Kidney (tissue), 13 donors: ENCODE measurements at regions not wholly inside any gene's neighbourhood (a gene's known extent, or its start where the extent isn't known, plus 50 kb on each side); places are given as distances from the start of the nearest gene placed in this dataset.

Experiments
- DNase-seq, 5 donors: peaks; one replicate each; pipeline ENCODE4 v3.0.0-alpha.2; 2013 to 2020
- FAIRE-seq: peaks from 2 replicates; lab custom pipeline; 2012; peaks lifted over from hg19 to GRCh38; lab: Jason Lieb, UNC
- H3K27ac ChIP-seq, 2 donors: one replicate each; pipeline ENCODE4 v1.7.0; 2013; ENCODE audit warnings: low read depth in 2 of 2, low read length in 2 of 2, inconsistent platforms in 1 of 2
- H3K27me3 ChIP-seq: one replicate; pipeline ENCODE4 v1.7.1; 2013; ENCODE audit warnings: low read length, inconsistent platforms; ENCODE audit not compliant: control insufficient read depth, insufficient read depth
- H3K36me3 ChIP-seq, 3 donors: one replicate each; pipeline versions ENCODE4 v1.7.0 to v1.7.1; 2013; ENCODE audit warnings: low read length in 3 of 3, control low read depth in 1 of 3, inconsistent platforms in 1 of 3; ENCODE audit not compliant: insufficient read depth in 3 of 3, control insufficient read depth in 2 of 3
- H3K4me1 ChIP-seq, 3 donors: one replicate each; pipeline versions ENCODE4 v1.7.0 to v1.7.1; 2013; ENCODE audit warnings: low read length in 3 of 3, inconsistent platforms in 1 of 3, low read depth in 1 of 3; ENCODE audit not compliant: control insufficient read depth in 2 of 3, insufficient read depth in 2 of 3
- H3K4me3 ChIP-seq, 3 donors: one replicate each; pipeline versions ENCODE4 v1.7.0 to v1.8.1; 2013; ENCODE audit warnings: low read length in 3 of 3, control low read depth in 1 of 3, inconsistent platforms in 1 of 3
- H3K9ac ChIP-seq, 3 donors: one replicate each; pipeline versions ENCODE4 v1.7.0 to v1.7.1; 2013; ENCODE audit warnings: low read length in 3 of 3, control low read depth in 1 of 3, inconsistent platforms in 1 of 3
- H3K9me3 ChIP-seq, 3 donors: one replicate each; pipeline versions ENCODE4 v1.7.0 to v1.7.1; 2013; ENCODE audit warnings: low read length in 3 of 3, control low read depth in 1 of 3, inconsistent platforms in 1 of 3; ENCODE audit not compliant: control insufficient read depth in 2 of 3, insufficient read depth in 1 of 3
- CTCF ChIP-seq: IDR thresholded peaks from 3 replicates; pipeline ENCODE4 v1.5.1; 2012; ENCODE audit warnings: mild to moderate bottlenecking, moderate library complexity, borderline replicate concordance; ENCODE audit not compliant: insufficient read depth; ENCODE audit errors: extremely low read depth
- intact Hi-C: fragments of 100-400 bp; cut with DNase I; formaldehyde crosslinking; loops from one replicate; pipeline ENCODE4 v1.11.1; 2022
- donor health status: control.
- donor health status: control.
- donor health status: control.
- donor health status: control.
- donor health status: control.
- donor health status: DM: yes; HTN: yes; CAD: no.
- donor health status: Normal renal cell carcinoma (clear cell type).

GRCh38 chr13:89650226-89650625 is 1697.3 kb upstream of the MIR17HG start:
- peaks cover 0 to 4% (median 0%) of the 10 kb centered on the region in 3 donors for H3K9me3 ChIP-seq
- H3K27me3 ChIP-seq: no peaks in the 10 kb centered on the region
- no peak overlapping the region for H3K9ac ChIP-seq
- FAIRE-seq: no peak
- intact Hi-C loops: no loop called here
- no peak for DNase-seq
- no peaks in the 10 kb centered on the region for H3K4me1 ChIP-seq
- TF ChIP-seq CTCF: no peak
- no peaks in the 10 kb centered on the region for H3K36me3 ChIP-seq
- H3K27ac ChIP-seq: no peak overlapping the region
- H3K4me3 ChIP-seq: no peak overlapping the region

GRCh38 chr13:89660752-89661151 is 1686.7 kb upstream of the MIR17HG start:
- Histone ChIP-seq H3K9ac (no peak overlapping the region), H3K4me3 (no peak overlapping the region), H3K27me3 (no peaks in the 10 kb centered on the region), H3K36me3 (no peaks in the 10 kb centered on the region), H3K4me1 (no peaks in the 10 kb centered on the region), H3K9me3 (no peaks in the 10 kb centered on the region), H3K27ac (no peak overlapping the region)
- no peak for DNase-seq
- intact Hi-C loops: no loop called here
- TF ChIP-seq CTCF: no peak
- no peak for FAIRE-seq

DNA sequence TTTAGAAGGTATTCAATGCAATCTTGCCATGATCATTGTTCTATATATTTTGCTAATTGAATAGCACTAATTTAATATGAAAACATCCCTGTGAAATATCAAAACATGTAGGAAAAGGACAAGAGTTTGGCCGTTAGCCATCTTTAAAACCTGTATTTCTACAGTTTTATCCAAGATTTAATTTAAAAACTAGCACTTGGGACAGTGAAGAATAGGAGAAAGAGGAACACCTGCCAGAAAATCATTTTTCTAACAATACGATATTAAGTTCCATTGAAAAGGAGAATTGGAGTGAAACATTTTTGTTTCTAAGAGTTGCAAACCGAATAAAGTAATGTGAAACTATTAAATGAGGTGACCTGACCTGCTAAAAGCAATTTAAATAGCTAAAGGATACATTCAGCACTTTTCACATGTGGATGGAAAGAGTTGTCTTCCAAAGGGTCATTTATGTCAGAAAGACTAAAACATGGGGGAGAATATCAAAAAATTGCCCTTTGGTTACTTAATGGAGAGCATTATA is 1673.6 kb upstream of the MIR17HG start:
- no peak for DNase-seq
- FAIRE-seq: no peak
- Histone ChIP-seq H3K27me3 (no peaks in the 10 kb centered on the region), H3K27ac (no peak overlapping the region), H3K36me3 (no peaks in the 10 kb centered on the region), H3K4me3 (no peak overlapping the region), H3K9me3 (no peaks in the 10 kb centered on the region), H3K9ac (no peak overlapping the region), H3K4me1 (no peaks in the 10 kb centered on the region)
- intact Hi-C loops: no loop called here
- no peak for TF ChIP-seq CTCF

DNA sequence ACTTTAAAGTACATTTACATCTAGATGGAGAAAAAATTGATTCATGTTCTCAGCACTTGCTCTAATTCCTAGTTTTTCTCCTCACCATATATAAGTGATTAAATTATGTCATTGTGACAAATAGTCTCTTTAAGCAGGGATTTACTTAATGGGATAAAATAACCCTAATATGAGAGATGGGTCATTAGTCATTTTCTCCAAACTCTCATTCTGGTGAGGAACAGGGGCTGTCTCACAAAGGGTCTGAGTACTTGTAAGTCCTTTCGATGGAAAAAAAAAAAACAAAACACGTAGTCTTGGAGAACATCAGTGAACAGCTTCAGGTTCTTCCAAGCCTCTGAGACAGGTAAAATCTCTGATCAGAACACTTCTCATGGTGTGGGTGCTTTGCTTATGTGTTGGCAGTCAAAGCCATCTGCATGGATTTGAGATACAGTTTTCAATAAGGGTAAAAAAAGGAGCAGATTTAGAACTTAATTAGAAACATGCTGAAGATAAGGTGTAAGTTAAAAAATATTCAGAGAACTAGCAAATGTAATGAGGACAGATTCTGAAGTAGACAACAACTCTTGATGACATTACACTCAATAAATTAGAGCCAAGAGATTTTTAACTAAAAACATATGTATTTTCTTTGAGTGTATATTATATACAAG is 1668.9 kb upstream of the MIR17HG start:
- Histone ChIP-seq H3K4me3 (no peak overlapping the region), H3K36me3 (no peaks in the 10 kb centered on the region), H3K4me1 (no peaks in the 10 kb centered on the region), H3K9me3 (no peaks in the 10 kb centered on the region), H3K9ac (no peak overlapping the region), H3K27ac (no peak overlapping the region), H3K27me3 (no peaks in the 10 kb centered on the region)
- FAIRE-seq: no peak
- intact Hi-C loops: no loop called here
- no peak for DNase-seq
- no peak for TF ChIP-seq CTCF
